Stimulated activated CD8-positive, alpha-beta memory T cell treated with anti-CD3 and anti-CD28 coated beads, Interleukin-12 subunit alpha, Interleukin-12 subunit beta, amount 100 ng/mL, for 24 hours (primary cell): ENCODE measurements at regions not wholly inside any gene's neighbourhood (a gene's known extent, or its start where the extent isn't known, plus 50 kb on each side); places are given as distances from the start of the nearest gene placed in this dataset.

ENCODE experiments used
- DNase-seq: peaks from one replicate; pipeline ENCODE4 v3.0.0-alpha.2; 2020; ENCODE audit errors: extremely low read depth

DNA sequence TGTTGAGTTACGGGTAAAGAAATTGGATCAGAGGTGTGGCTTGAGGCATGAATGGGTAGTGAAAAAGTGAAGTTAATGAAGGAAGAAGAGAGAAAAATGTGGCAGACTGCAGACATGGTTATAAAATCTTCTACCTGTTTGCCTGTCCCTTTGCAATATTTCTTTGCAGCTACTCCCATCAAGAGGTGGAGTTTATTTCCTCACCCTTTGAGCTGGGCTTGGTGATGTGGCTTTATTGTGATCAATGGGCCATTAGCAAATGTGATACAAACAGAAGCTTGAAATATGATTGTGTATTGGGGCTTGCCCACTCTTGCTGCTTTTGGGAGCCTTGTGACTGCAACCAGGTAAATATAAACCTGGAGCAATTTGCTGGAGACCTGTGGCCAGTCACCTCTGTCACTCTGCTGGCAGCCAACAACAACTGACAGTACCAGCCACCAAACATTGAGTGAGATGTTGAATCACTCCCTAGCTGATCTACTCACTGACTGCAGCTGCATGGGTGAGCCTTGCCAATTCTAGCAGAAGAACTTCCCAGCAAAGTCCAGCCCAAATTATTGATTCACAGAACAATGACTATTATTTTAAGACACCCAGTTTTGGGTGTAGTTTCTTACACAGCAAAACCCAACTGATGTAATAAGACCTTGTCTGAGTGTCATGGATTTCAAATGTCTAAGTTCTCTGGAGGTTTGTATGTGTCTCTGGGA is 151.0 kb upstream of the ATP2B1 start:
- no peak for DNase-seq

DNA sequence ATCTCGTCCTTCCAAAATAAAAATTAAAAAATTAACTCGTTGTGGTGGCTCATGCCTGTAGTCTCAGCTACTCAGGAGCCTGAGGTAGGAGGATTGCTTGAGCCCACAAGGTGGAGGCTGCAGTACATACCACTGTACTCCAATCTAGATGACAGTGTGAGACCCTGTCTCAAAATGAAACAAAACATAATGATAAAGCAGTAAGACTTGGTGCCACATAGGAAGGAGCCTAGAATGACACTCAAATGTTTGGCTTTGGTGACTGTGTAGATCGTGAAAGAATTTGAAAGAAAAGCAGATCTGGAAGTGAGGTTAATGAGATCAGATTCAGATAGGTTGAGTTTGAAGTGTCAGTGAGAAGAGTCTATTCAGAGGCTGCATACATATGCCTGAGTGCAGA is 150.1 kb upstream of the ATP2B1 start:
- DNase-seq, result no peak

DNA sequence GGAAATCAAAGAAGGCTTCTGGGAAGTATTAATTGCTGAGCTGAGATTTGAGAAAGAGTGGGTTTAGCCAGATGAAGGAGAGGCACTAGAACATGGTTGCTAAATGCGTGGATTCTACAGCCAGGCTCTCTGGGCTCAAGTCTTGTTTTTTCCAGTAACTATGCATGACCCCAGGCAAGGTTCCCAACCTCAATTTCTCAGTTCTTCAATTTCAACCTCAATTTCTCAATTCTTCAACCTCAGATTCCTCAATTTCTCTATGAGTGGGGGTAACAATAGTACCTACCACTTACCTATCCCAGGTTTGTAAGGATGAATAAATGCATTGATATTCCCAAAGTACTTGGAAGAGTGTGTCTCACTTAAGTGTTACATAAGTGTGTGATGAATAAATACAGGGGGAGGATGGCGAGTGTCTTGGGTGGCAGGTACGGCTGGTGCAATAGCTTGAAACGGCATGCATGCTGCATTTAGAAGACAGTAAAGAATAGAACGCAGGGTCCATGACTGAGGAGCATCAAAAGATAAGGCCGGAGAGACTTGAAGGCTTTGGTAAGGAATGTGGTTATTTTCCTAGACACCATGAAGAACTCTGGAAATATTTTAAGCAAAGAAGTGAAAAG is 149.1 kb upstream of the ATP2B1 start:
- DNase-seq, result no peak

DNA sequence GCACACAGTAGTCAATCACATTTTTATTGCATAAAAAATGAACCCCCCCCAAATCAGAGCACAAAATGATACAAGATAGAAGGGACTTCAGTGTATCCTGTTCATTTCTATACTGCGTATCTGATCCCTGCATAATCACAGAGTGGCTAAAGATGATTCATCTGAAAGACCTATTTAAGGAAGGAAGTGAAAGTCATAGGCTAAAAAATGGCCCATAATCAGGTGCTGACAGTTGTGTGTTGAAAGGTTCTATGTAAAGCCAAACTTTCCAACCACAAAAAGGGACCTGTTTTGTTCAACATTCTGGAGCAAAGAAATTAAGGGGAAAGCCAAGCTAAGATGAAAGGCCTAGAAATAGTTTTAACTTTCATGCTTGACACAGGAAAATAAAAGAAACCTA is 147.8 kb upstream of the ATP2B1 start:
- no peak for DNase-seq

DNA sequence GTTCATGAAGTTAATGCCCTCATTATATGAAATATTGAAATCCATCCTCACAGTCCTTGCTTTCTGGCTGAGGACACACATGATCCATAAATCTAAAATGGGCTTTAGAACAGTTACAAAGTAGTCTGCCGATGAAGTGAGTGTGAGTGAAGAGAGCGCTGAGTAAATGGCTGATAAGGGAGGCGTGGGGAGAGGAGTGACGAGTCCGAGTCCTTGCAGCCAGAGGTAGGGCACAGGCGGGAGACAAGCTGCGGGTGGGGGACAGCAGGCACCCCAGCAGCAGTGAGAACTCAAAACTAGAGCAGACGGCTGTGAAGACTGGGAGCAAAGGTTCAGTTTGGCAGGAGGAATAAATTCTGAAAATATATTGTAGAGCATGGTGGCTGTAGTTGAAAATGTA is 140.1 kb upstream of the ATP2B1 start:
- DNase-seq, result no peak

DNA sequence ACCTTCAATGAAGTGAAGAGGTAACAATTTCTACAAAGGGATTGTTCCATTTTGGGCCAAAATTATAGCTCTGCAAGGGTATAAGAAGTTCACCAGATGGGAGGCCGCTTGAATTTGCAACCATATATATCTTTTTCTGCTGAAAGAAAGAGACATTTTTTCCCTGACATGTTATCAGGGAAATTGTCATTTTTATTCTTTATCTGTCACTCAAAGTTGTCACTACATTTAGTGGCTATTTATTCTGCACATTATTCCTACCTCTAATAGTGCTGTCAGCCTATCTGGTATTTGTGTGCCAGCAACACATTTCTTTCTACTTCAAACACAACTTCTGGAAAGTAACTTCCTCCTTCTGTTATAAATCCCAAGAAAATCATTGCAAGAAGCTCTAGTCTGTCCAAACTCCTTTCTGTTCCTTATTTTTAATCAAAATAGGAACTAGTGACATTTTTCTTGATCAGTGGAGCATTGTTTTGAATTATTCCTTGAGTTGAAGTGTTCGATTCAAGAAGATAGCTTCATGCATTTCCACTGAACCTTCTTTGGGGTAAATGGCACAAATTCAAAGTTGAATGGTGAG is 137.9 kb upstream of the ATP2B1 start:
- no peak for DNase-seq

DNA sequence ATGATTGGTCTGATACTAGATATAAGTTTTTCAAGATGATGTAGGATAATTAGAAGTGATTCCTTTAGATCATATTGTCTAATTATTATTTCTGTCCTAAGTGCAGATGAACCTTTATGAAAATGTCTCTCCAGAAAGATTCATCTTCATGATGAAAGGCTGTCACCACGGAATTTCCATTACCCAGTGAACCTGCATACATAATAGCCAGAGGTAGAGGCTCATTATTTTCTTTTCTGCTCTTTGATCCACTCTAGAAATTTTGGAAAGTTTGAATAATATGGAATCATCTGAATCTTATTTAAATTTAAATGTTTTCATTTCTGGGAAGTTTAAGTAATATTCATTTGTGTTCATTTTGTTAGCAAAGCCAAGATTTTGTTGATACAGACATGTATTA is 137.1 kb upstream of the ATP2B1 start:
- DNase-seq, result no peak

DNA sequence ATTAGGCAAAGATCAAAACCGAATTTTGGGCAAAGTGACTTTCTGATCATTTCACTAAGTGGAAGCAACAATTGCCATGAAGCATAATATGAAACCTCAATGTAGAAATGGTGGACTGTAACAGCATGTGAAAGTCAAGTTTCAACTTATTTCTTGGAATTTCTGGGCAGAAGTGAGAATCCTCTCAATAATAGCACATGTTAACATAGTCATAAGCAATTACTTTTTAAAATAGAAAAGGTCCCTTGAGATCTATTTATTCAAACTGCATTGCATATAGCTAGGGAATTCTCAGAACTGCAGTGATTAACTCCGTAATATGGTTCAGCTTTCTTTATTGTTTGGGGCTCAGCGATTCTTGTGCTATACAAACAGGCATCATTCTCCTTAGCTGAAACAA is 136.7 kb upstream of the ATP2B1 start:
- DNase-seq, result no peak

DNA sequence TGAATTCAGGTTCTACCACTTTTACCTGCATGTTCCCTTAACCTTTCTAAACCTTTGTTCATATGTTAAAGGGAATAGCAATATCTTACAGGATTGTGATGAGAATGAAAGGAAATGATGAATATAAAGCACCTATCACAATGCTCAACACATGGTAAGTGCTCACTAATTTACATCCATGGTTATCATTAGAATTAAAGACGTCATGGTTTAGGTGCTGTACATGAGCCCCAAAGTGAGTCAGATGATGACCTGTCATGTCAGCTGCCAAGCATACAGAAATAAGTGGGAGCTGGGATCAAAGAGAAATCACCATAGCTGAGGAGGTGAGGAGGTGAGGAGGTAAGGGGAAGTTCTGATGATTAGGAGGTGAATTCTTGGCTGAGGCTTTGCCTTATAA is 135.9 kb upstream of the ATP2B1 start:
- no peak for DNase-seq

DNA sequence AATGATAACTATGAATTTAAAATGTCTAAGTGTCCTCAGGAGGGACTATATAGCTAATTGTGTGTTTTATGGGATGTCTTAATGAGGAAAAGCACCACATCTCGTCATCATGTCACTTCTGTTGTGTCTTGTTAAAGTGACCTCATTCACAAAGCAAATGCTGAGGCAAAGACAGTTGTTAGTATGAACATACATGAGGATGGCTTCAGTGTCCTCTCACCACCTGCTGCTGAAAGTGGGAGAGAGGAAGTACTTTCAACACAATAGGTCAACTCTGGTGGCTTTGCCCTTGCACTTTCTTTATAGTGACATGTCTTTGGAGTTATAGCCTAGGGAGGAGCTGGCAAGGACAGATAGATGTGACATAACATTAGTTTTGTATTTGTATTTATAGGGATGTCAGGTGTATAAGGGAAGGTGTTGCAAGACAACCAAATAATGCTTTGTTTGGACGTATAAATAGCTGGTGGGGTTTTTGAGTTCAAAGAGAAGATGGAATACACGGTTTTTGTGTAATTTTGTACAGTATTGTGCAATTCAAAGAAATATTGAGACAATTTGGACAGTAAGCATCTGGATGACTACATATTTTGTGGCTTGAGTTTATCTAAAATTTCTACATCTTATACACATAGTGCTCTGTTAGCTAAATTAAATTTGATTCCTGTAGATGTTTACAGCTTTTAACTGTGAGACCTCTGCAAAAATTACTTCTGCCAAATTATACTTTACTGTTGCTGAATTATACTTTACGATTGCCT is 131.7 kb upstream of the ATP2B1 start:
- DNase-seq, result no peak

DNA sequence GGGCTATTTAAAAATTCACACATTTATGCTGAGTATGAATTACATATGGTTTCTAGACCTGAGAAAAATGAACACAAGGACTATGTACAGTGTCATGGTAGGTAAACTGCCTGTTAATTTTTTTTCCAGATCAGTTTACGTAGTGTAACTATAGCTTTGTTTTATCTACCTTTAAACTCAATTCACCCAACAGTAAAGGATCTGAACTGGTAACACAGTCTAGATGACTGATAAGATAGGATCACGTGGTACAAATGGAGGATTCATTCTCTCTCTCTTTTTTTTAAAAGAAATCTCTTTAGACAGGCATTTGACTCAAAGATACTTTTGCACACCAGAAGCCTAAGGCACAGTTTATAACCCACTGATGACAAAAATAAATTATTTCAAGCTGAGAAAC is 130.8 kb upstream of the ATP2B1 start:
- no peak for DNase-seq

DNA sequence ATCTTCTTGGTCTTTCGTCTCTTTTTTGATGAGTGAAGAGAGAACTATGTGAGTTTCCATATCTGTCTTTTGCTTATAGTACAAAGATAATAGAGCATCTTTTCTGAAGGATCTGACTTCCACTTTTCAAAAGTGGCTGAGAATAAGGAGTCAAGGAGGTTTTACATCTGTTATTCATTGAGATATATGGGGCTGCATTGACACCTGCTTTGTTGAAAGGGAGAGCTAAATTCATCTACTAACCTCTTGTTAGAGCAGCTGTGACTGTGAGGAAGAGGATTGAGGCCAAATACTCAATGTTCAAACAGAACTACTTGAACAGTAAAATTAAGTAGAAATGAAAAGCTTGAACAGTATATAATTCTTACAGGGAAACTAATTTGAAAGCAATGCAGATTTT is 130.2 kb upstream of the ATP2B1 start:
- no peak for DNase-seq

DNA sequence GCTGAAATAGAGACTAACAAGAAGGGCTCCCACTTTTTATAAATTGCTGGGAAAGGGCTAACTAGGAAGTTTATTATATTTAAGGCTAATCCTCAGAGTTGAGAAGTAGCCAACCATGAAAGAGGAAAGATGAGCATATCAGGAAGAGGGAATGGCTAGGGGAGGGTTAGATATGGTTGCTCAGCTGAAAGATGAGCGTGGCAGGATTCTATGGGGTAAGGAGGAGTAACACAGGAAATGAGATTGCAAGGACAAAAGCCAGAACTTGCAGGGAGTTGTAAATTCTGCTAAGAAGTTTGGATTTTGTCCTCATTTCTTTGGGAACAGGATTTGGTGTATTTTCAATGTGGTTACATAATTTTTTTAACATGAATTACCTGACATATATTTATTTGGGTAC is 127.4 kb upstream of the ATP2B1 start:
- DNase-seq, result no peak

DNA sequence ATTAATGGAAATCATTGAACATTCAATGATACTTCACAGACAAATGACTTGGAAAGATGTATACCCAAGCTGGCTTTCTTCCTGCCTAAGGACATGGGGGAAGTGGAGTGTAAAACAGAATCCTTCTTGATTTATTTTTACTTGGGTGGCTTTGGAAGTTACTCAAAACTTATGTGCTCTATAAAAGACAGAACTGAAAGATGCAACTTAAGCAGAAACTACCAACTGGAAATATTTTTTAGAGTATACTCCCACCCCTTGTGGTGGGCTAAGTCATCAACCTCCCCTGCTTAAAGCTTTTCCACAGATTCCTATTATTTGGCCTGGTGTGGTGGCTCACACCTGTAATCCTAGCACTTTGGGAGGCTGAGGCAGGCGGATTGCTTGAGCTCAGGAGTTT is 126.0 kb upstream of the ATP2B1 start:
- DNase-seq, result no peak

DNA sequence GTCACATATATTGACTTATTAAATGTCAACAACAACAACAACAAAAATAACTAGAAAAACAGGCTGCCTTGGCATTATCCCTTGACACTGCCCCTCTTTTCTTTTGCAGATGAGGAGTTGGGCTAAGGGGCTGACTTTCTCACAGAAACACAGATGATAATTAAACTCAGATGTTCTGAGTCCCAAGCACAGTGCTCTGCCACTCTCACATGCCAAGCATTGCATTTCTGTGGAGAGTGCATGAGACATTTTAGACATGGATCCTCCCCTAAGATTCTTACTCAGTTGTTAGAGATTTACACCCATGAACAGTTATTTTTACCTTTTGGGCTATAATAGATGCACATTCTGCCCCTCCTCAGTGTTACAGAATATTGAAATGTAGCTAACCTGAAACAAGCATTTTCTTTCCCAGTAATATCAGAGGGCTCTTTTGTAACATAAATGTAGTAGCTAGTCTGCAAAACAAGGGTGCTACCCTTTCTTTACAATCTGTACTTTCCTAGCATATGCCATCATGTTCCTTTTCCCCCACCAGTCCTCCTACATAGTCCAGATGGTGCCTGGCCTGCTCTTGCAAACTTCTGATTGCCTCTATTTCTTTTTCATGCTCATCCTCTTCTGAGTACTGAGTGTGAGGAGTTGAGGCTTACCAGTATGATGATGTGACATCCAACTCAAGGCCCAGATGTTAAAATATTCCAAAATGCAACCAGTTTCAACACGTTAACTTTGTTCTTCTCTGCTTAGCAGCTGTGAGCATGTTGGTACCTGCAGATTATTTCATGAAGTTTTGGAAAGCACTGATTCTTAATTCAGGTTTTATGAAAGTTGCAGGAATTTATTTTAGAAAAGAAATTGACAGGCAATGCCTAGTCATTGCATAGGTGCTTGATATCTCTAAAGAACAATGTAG is 125.0 kb upstream of the ATP2B1 start:
- no peak for DNase-seq

DNA sequence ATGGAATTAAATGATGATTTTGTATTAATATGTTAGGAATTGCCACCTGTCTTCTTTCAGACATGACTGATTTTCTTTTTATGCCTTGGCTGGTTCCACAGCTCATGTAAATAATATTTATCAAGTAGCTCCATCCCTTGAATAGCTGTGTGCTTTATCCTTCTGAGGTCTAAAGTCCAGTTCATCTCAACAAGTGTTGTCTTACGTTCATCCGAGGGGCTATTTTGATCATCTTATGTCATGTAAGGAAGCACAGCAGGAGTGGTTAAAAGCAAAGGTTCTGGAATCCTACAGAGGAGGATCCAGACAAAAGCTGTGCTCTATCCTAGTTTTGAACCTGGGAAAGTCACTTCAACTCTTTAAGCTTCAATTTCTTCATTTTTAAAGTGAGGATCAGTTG is 123.7 kb upstream of the ATP2B1 start:
- no peak for DNase-seq

DNA sequence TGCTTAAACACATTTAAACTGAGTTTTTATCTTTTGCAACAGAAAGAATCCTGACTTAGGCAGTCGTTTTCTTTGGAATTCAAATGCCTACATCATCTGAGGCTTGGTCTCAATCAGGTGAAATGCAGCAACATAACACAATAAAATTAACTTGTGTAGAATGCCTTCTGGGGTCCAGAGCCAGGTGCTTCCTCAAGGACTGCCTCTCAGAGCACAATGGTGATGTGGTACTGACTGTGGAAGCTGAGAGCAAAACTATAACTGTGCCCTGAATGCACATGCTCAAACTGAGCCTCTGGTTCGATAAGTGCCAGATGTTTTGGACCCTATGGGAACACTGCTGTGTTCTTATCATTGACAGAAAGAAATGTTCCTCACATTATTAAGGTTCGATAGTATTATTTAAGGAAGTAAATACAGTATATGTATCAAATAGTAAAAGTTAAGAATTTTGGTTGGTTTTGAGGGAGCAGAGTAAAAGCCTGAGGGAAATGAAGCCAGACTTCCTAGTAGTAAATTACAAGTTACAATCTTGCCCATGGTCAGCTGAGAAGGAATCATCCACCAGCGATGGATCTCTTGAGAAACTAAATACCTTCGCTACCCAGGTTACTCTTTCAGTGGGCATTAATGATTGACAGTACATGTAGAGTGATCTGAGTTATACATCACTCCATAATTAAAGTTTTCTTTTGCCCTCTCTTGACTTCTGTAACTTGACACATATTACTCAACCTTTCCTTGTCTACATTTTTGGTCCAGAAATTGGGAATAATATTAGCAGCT is 122.9 kb upstream of the ATP2B1 start:
- DNase-seq, result no peak

DNA sequence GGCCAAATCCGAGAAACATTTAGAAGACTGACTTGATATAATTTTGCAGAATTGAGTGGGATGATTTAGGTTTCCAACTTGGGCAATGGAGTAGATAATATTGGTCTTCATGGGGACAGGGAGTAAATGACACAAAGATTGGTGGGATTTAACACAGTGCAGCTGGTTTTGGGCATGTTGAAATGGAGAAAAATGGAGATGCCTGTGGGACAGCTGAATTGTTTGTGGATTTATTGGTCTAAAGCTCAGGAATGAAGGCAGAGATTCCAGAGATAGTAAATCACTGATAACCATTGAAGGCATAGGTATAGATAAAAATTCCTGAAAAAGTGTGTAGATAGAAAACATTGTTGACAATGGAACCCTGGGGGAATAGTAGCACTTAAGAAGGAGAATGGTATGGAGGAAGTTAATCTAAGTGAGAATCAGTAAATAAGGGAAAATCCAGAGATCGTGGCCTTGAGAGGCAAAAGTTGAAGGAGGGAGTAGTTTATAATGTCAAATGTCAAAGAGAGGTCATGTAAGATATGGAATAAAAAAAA is 120.9 kb upstream of the ATP2B1 start:
- DNase-seq, result no peak

DNA sequence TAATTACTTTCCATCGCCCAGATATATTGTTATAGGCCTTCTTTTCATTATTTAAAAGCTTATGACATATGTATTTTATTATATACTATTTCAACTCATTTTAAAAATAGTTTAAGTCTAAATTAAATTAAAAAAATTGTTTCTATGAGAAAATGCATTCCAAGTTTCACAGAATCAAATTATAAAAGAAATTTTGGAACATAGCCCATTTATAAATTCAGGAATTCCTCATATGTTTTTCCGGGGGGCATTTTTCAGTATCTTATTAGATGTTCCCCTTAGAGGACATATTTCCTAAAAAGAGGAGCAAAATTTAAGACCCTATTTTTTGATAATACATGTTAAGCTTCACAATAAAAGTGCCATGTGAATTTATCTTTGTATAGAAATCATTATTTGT is 119.9 kb upstream of the ATP2B1 start:
- DNase-seq, result no peak

DNA sequence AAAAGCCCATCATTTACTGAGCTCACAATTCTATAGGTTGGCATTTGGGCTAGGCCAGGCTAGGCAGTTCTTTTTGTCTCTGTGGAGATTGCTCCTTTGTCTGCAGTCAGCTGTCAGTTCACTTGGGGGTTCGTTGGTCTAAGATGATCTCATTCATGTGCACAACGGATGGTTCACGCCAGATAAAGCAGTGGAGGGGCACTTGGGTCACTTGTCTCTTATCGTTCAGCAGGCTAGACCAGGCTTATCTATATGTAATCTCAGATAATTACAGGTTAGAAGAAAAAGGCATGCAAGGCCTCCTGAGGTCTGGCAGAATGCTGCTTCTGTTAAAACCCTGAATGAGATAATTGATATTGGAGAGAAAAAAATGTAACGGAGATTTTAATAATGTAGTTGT is 119.0 kb upstream of the ATP2B1 start:
- DNase-seq, result no peak

DNA sequence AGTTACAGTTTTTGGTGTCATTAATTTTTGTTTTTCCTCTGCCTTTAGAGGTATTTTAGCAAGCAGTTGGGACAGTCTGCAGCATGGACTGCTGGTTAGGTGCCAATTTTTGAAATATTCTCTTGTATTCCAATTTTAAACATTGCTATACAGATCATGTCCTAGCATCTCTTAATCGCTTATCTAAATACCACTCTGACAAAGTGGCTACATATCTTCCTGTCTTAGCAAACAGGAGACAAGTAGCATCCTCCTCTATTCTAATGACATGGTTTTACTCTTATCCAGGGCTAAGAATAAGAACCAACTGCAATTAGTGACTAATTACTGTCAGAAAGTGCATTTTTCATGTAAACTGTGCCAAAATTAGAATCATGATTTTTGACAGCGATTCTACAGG is 117.8 kb upstream of the ATP2B1 start:
- no peak for DNase-seq
